CMK (cell line): ENCODE measurements at regions not wholly inside any gene's neighbourhood (a gene's known extent, or its start where the extent isn't known, plus 50 kb on each side); places are given as distances from the start of the nearest gene placed in this dataset.
"Not testable (repeated sequence)": the region's sequence is repeated elsewhere in the genome, so short reads cannot be mapped to it uniquely, and the experiment has no call there.

Source experiments
- DNase-seq: peaks from one replicate; pipeline ENCODE4 v3.0.0-alpha.2; 2010; ENCODE audit warnings: low read depth

DNA sequence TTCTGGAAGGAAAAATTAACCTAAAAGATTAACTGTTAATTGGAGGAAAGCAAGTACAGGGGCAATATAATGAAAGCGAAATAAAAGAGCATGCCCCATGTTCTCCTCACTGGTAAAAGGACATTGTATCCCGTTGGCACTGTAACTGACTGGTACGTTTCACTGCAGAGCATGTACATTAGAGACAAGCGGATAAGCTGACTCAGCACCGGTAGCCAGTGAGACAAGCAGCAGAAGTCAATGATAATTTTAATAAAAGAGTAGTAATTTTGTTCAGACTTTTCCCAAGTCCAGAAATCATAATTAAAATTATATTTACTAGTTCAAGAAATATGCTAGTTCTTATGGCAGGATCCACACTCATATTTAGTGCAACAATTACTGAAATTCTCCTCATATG, 161.5 kb upstream of the VWC2 start:
- DNase-seq: no peak

DNA sequence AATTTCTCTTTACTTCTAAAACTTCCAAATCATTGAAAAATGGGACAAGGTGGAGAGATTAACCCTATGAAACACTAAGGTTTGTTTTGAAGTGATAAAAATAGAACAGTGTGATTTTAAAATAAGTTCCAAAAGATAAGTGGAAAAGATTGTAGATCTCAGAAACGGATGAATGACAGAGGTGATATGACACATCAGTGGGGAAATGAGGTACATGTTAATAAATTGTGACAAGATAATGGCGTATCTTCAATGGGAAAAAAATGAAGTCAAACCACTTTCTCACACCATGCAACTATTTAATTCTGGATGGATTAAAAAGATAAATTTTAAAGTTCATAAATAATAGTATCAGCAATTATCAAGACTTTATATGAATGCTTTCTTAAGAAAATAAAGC, 159.7 kb upstream of the VWC2 start:
- no peak for DNase-seq

DNA sequence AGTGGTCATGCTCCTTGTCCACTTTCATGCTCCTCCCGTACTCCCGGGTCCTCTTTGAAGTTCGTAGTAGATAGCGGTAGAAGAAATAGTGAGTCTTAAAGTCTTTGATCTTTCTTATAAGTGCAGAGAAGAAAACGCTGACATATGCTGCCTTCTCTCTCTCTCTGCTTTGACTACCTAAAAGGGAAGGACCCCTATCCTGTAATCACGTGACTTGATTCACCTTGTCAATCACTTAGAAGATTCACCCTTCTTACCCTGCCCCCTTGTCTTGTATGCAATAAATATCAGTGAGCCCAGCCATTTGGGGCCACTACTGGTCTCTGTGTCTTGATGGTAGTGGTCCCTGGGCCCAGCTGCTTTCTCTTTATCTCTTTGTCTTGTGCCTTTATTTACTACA, 158.5 kb upstream of the VWC2 start:
- not testable (repeated sequence) for DNase-seq

DNA sequence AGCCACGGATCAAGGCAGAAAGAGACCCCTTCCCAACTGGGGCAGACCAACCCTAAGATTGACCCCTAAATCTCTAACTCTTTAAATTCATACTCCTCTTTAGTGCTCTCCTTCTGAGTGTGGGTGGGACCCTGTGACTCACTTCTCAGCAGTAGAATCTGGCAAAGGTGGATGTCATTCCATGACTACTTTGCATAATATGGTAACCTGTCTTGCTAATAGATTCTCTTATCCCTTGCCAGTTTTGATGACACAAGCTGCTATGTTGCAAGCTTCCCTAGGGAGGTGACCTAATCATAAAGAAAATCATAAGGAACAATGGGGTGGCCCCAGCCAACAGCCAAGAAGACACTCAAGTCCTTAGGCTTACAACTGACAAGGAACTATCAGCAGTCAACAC, 155.4 kb upstream of the VWC2 start:
- no peak for DNase-seq

DNA sequence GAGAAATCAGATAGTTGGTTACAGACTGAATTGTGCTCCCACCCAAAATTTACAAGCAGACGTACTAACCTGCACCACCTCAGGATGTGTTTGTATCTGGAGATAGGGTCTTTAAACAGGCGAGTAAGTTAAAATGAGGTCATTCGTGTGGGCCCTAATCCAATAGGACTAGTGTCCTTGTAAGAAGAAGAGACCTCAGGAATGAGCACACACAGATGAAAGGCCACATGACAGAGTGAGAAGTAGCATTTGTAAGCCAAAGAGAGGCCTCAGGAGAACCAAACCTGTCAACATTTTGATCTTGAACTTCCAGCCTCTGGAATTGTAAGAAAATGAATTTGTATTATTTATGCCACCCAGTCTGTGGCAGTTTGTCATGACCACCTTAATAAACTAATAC, 149.5 kb upstream of the VWC2 start:
- DNase-seq: no peak

DNA sequence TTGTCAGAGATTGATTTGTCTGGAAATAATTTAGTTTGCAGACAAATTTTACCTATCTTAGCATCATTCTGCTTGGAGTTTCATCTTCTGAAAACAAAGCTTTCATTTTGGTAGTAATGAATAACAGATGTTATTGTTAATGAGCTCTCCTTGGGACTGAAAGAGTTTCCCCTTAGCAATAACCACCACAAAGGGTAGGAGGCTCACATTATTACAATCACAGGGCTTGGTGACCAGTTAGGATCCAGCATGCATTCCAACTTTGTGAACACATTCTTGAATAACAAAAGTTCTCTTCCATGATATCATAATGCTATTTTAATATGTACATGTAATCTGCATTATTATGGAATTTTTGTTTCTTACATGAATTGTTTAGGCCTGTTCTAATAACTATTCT, 148.8 kb upstream of the VWC2 start:
- DNase-seq: no peak

DNA sequence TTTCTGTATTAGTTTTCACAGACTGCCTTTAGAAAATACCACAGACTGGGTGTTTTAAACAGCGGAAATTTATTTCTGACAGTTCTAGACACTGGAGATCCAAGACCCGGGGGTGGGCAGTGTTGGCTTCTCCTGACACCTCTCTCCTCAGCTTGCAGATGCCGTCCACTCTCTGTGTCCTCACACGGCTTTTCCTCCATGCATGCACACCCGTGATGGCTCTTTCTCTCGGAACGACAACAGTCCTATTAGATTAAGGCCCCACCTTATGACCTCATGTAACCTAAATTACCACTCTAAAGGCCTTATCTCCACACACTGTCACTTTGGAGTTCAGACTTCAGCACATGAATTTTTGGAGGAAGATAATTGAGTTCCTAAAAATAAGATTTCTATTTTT, 142.9 kb upstream of the VWC2 start:
- no peak for DNase-seq

DNA sequence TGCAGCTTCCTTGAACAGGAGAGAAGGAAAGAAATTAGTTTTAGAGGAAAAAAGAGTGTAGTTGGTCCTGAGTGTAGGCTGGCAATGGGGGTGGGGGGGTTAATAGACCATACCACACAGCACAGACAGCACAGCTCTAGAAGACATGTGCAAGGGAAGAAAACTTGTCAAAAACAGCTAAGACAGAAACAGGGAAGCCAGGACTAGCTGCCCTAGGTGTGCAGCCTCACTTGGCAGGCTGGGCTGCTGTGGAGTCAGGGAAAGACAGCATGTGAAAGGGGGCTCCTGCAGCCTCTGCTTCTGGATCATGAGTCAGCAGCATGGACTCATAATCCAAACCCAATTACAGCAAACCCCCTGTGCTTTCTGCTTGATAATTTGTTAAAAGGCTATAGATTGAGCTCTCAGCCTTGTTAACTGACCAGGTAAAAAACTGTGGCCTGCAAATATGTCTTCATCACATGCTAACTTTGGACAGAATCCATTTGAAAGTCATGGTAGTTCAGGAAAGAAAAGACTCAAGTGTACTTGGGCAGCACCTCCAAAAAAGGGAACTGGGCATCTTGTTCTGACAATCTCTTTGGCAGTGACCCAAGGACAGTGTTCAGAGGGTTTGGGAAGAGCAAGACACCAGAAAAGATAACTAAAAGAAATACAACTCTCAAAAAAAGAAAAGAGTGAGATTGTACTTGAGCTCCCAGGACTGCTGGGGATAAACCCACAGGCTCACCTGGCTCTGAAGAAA, 142.2 kb upstream of the VWC2 start:
- DNase-seq: no peak

DNA sequence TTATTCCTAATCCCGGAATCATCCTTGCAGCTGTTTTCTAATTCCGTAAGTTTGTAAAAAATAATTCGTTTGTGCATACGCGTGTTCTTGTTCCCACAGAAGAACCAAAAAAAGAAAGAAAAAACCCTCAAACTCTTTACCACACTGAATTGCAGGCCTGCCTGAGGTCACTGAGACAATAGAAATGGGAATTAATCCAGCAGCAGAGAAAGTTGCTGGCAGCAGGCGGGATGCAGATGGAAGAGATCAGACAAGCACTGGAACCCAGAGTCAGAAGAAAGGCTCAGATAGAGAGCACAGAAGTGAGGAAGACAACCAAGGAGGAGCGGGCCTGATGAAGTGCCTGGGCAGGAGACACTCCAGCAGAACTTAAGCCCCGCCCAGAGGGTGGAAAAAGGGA, 141.5 kb upstream of the VWC2 start:
- DNase-seq: no peak

DNA sequence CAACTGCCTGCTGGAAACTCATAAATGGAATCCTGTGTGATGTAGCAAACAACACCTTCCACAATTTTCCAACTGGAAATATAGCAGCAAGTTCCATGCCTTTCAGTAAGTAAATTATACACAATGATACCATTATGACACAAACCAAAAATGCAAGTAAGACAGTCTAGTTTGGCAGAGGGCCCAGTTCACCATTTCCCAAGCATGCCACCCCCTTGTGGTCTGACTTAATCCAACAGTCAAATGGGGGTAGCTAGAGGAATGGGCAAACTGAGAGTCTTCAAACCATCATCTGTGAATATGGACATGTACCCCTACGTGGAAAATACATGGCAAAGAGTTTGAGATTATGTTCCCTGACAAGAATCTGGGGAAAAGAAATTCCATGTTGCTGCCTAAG, 137.6 kb upstream of the VWC2 start:
- no peak for DNase-seq

DNA sequence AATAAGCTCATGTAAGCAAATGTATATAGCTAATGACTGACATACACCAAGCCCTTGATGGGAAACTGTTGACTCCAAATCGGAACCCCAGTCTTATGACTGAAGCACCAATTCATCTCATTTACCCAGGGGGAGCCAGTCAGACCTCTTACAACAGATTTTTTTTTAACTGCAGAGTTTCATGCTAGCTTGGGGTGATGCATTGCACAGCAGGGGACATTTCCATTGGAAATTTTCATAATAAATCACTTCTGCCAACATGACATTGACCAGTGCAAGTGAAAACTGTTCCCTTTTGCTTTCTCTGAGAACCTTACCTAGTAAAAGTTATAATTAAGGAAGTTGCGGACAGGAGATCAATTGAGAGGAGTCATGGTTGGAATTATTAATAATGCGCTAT, 137.0 kb upstream of the VWC2 start:
- no peak for DNase-seq

DNA sequence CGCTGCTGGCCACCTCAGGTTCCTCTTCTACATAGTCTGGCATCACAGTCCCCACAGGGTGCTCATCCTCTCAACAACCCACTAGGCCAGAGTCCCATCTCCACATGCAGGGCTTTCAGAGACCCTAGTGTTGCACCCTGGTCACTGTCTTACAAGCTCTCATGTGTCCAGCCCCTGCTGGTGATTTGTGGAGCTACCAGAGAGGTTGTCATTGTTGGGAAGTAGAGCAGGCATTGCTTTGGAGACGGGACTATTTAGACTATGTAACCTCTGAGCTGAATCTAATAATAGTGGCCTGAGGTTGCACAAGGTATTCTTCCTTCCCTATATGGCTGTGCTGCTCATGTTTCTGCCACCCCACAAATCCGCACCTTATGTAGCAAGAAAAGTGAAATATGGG, 135.3 kb upstream of the VWC2 start:
- no peak for DNase-seq

DNA sequence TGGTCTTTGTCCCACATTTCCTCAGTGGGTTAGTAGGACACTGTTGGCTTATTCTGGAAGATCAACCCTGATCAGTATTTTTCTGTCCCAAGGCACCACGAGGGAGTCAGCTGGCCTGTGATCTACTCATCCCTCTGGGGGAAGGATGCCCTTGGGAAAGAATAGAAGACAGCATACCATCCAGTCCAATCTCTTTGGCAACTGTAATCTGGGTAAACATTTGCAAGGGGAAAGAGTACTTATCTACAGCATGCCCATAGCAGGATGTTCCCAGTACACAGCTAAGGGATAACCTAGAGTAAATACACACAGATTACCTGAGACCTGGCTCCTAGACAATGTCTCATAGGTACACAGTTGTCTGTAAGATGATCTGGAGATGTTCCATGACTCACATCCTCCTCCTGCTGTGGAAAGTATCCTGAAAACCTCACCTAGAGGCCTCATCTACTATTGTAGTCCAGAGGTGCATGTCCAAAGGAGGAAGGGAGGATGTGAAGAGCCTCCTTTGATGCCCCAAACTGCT, 134.3 kb upstream of the VWC2 start:
- no peak for DNase-seq

DNA sequence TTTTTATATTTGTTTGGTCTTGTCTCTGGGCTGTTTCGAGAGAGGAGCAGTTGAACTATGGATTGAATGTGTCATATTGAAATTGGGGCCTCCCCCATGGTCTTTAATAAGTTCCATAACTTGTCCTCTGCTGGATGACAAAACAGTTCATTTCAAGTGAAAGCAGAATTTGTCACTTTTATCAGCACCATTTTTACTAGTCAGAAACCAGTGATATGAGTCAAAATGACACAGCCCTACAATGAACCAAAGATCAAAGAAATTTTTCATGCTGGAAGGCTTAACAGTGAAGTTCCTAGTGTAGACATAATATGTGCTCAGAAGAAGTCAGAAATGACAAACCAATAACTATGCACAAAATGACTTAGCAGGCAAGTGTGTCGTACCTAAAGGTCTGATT, 133.6 kb upstream of the VWC2 start:
- DNase-seq: no peak

DNA sequence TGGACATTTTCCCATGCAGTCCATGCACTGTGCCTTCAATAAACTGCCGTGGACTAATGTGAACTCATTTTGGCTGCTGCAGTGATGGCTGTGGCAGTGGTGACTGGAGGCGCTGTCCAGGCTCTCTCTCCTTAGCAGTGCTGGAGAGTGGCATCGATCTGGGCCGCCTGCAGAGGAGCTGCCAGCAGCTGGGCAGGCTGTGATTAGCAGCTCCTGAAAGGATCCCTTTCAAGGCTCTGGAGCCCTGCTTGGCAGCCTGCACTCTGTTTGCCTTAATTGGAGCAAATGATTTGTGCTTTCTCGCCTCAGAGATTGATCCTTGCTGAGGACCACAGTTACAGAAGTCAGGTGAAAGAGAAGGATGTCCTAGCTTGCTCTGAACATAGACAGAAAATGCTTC, 130.1 kb upstream of the VWC2 start:
- DNase-seq: no peak

DNA sequence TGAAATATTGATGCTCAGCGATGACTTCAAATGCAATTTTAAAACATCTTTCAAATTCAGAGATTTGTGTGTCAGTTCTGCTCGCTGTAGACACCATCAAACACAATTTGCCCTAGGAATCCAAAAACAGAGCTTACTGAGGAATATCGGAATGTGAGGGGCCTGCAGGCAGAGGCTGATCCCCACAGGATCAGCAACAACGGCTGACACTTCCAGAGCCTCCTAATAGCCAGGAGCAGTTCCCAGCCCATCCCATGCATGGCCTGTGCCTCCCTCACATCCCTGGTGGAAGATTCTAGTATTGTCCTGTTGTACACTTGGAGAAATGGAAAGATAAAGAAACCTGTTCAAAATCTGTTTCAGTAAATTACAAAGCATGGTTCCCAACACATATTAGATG, 129.7 kb upstream of the VWC2 start:
- DNase-seq: no peak

DNA sequence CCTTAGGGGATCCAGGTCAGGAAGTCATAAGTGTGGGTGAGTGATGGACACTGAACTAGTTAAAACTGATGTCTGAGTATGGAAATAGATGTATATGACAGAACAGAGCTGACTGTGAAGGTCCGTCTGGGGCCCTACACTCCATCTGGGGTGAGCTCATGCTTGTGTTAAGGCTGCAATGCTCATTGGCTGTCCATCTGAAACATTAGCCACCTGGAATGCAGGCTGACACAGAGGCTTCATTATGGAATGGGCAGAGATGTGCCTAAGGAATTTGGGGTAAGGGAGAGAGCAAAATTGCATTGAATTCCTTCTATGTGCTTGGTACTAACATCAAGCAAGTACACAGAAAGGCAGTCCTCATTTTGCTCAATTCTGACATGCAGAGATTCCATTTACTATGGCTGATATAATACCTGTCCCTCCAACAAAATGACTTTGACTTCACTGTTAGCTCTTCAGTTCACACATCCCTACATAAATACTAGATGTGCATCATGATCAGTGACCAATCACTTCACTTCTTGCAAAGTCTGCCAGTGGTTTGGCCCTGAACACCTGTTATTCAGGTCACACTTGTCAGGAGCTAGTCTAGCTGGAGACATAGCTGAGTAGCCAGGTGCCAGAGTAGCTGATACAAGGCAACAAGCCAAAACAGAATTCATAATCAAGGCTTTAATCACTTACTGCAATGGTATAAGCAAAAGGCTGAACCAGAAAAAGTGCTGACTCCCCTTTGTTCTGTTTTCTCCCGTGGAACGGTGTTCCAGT, 128.9 kb upstream of the VWC2 start:
- DNase-seq: no peak

DNA sequence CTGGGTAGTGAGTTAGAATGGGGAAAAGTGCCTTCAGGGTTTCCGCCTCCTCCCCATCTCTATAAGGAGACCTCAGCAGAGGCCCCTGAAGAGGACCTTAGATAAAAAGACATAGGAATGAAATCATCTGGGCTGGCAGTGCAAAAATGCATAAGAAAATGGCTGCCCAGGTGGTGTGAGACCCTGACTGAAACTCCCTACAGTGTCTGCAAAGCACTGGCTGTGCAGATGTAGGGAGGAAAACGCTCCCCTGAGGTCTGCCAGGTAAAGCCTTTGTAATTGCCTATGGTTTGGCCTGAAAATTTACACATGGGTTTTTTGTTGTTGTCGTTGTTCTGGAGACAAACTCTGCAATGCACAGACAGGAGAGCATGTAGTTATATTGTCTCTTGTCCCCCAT, 128.1 kb upstream of the VWC2 start:
- no peak for DNase-seq

DNA sequence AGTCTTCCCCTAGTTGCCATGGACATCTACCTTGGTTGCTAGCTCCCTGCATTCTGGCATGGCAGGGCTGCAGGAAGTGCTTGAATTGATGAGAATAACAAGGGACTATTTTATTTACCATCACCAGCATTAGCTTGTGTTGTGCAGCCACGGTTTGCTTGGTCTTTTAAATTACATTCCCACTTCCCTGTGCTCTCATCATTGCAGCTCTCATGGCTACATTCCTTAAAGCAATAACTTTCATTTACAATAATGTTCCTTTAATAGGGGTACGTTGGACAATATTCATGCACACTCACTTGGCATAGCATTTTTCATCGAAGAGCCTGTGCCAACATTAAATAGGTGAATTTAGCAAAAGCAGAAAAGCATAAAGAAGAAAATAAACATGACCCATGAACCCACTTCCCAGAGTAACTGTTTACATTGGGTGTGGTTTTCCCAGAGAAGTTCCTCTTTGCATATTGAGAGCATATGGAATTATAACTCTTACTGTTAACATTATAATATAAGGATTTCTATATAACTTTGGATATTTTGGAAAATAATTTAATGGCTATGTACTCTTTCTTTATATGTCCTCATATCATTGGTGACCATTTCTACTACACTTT, 113.2 kb upstream of the VWC2 start:
- no peak for DNase-seq

DNA sequence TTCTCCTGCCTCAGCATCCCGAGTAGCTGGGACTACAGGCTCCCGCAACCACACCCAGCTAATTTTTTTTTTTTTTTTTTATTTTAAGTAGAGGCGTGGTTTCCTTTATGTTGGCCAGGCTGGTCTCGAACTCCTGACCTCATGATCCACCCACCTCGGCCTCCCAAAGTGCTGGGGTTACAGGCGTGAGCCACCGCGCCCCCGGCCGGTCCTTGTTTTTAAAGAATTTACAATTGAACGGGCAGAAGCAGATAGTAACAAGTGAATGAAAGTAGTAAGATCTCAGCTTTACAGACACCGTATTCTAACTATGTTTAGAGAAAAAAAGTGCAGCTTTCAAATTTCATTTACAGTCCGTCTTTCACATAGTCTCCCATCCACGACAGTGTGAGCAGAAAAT, 112.5 kb upstream of the VWC2 start:
- no peak for DNase-seq

DNA sequence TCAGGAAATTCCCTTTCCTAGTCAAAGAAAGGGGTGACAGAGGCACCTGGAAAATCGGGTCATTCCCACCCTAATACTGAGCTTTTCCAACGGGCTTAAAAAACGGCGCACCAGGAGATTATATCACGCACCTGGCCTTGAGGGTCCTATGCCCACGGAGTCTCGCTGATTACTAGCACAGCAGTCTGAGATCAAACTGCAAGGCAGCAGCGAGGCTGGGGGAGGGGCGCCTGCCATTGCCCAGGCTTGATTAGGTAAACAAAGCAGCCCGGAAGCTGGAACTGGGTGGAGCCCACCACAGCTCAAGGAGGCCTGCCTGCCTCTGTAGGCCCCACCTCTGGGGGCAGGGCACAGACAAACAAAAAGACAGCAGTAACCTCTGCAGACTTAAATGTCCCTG, 107.5 kb upstream of the VWC2 start:
- DNase-seq: not testable (repeated sequence)

DNA sequence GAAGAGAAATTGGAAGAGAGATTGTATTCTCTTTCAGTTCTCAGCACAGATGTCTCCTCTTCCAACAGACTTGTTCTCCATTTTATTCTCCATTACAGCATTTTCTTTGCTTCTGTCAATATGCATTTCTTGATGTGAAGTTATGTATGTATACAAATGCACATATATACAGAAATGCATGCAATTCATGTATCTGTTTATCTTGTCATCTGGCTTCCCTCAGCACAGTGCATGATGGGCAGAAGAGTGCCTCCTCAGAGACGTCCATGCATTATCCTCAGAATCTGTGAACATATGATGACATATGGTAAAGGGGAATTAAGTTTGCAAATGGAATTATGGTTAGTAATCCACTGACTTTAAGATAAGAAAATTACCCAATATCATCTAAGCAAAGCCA, 106.7 kb upstream of the VWC2 start:
- DNase-seq: no peak

DNA sequence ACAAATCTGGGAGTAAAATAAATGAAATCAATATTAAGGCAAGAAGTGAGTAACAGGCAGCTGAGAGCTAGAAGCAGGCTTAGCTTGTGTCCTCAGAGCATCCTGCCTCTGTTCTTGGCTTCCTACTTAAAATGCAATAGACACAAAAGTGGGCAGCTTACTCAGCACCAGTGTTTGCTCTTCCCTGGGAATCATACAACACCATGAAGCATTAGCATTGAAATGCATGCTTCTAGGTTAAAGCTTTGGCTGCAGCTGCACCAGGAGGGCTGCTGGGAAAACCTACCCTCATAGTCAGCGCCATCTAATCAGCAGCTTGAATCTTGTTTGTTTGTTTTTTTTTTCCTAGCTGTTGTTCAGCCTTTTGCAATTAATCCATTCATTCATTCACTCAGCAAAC, 104.2 kb upstream of the VWC2 start:
- no peak for DNase-seq
